GM18498 (cell line): ENCODE measurements at regions not wholly inside any gene's neighbourhood (a gene's known extent, or its start where the extent isn't known, plus 50 kb on each side); places are given as distances from the start of the nearest gene placed in this dataset.

Source experiments
- ATAC-seq: cut with Tn5 transposase; IDR thresholded peaks from one replicate; pipeline ENCODE4 v1.9.1; 2021; ENCODE audit warnings: mild to moderate bottlenecking, moderate library complexity; ENCODE audit not compliant: unreplicated experiment

DNA sequence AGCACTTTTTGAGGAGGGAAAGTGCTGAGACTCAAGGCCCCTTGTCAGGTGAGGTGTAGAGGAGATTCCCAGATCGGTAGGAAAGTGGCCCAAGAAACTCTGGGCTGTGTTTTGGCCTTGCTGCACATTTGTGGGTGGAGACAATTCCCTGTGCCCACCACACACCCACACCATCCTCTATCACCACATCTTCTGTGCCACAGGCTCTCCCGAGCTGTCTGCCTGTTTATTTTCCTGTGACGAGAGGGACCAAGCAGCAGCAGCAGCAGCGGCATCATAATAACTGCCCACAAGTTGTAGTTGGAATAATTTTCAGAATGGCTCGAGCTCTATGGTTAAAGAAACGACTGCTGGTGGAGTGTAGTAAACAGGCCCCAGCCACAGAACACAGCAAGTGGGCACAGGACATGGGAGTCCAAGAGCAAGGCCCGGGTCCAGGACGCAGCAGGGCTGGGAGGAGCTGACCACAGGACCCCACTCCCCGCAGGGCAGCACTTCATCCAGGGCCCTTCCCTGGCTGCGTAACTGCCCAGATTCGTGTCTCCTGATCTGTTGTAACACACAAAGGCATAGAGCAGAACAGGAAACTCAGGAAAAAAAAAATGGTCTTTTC is 55.6 kb upstream of the BCL2L14 start:
- ATAC-seq = no peak

DNA sequence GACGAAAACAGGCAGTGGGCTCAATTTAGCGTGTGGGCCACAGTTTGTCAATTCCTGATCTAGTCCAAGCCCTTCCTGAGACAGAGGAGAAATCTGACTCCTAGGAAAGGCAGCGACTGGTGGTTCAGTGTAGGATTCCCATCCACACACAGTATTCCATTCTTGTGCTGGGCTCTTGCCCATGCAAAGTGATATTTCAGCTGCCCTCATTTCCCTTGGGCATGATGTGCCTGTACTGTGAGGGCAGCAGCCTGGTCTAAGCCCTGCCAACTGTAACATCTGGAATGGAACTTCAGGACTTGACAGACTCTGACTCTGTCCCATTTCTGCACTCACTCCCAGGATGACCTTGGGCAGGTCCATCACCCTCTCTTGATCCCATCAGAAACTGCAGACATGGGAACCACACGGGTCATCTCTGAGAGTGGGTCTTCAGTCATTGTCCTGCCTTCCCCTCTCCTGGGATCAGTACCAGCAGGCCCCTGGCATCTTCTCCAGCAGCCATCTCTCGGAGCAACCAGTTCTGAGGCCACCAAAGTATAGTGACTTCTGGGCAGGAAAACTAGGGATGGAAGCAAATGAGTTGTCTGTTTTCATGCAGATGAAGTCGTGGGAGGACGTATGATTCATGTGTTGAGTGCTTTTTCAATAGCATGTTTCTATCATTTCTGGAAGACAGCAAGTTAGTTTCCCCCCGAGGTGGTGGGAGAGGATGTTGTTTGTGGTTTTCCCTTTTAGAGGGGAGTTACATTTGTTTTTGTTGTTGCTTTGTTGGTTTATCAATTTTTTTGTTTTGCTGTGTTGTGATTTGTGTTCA is 54.2 kb upstream of the BCL2L14 start:
- no peak for ATAC-seq

DNA sequence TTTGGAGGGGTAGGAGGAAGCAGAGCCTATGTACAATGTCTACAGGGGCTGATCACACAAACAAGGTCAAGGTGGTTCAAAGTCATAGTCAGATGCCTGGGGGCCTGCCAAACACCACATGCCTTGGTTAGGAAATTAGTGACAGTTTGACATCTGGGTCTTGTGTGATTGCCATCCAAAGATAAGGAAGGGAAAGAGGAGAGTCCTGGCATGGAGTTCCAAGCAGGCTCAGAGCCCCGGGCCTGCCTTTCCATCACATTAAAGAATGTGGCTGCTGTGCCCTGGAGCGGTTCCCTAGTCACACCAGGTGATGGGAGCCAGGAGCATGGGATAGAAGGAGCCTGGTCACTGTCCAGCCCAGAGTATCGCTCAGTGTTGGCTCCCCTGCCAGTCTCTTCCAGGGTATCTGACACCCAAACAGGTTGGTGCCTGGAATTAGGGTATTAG is 53.6 kb upstream of the BCL2L14 start:
- ATAC-seq = no peak

DNA sequence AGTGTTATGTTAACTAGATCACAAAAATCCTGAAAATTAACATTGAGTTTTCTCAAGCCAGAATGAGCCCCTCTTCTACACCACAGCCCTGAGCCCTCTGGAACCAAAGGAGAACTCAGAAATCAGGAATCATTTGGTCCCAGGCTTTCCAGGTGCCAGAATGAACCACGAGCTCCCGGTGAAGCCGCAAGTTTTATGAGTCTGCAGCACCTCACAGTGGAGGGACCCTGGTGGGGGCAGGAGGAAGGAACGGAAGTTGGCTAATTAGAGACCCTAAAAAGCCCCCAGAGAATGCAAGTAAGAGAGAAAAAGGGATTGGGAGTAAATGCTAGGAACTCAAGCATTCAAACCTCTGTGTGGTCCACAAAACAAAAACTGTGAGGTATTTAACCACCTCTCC is 52.9 kb upstream of the BCL2L14 start:
- ATAC-seq = no peak

DNA sequence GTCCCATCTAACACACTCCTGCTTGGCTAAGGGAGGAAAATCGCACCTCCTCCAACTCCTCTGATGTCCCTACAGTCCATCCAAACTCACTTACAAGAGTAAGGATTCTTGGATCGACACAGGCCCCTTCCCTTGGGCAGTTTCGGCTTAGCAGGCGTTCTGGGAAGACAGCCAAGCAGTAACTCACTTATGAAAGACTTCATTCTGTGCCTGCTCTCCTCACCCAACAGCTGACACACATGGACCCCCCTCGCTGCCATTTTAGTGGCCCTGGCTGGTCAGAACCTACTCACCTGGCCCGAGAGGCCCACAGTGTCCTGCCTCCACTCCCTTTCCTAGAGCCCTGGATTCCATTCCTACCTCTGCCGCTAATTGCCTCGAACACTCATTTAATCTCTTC is 52.3 kb upstream of the BCL2L14 start:
- no peak for ATAC-seq

DNA sequence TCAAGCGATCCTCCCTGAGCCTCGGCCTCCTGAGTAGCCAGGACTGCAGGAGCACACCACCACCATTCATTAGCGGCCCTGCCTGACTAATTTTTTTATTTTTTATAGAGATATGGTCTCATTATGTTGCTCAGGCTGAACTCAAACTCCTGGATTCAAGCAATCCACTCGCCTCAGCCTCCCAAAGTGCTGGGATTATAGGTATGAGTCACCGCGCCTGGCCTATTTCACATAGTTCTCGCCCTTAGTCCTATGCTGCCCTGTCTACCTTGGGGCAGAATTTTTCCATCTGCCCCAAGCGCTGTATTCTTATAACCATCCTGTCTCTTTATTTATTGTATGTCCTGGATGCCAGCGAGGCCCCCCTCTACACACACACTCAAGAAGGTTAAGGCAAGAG is 50.9 kb upstream of the BCL2L14 start:
- ATAC-seq = no peak

DNA sequence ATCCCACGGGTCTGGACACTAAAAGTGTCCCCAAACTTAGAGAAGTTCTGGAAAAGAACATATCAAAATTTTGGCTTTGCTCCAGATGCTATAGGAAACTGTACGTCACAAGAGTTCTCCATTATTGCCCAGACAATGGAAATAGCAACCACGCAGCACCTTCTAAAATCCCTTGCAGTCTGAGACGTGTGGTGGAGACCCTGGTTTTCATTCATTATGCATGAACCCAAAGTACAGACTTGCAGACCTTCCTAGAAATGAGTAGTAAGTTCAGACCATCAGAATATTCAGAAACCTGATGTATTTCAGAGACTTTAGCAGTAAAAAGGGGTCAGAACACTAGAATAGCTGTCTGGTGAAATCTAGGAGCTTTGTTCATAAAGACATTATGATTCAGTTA is 50.0 kb upstream of the BCL2L14 start:
- no peak for ATAC-seq
